ENCODE measurements at regions not wholly inside any gene's neighbourhood (a gene's known extent, or its start where the extent isn't known, plus 50 kb on each side); places are given as distances from the start of the nearest gene placed in this dataset.

DNA sequence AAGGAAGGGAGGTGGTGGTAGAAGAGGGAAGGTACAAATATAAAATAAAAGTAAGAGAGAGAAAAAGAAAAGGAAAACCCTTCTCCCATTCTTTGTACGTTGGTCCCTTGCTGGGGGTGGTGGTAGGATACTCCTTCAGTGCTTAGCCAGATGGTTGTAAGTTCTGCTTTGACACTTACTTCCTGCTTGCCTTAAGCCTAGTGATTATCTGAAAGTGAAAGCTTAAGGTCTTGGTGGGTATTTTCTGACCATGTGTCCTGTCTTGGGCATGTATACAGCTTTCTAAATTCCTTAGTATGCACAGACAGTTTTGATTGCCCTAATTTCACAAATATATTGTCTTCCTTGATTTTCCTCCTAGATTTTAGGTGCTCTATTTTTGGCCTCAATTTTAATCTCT lies 314.8 kb downstream of the PCDH17 start:
- TF ChIP-seq, protein P1, sequence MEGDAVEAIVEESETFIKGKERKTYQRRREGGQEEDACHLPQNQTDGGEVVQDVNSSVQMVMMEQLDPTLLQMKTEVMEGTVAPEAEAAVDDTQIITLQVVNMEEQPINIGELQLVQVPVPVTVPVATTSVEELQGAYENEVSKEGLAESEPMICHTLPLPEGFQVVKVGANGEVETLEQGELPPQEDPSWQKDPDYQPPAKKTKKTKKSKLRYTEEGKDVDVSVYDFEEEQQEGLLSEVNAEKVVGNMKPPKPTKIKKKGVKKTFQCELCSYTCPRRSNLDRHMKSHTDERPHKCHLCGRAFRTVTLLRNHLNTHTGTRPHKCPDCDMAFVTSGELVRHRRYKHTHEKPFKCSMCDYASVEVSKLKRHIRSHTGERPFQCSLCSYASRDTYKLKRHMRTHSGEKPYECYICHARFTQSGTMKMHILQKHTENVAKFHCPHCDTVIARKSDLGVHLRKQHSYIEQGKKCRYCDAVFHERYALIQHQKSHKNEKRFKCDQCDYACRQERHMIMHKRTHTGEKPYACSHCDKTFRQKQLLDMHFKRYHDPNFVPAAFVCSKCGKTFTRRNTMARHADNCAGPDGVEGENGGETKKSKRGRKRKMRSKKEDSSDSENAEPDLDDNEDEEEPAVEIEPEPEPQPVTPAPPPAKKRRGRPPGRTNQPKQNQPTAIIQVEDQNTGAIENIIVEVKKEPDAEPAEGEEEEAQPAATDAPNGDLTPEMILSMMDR (IDR thresholded peaks at IDR 0.05): no peak
- no peak for TF ChIP-seq POLR2AphosphoS5 (IDR thresholded peaks at IDR 0.05)

Data from upper lobe of left lung (tissue), 4 donors.